ENCODE measurements at regions not wholly inside any gene's neighbourhood (a gene's known extent, or its start where the extent isn't known, plus 50 kb on each side); places are given as distances from the start of the nearest gene placed in this dataset.

DNA sequence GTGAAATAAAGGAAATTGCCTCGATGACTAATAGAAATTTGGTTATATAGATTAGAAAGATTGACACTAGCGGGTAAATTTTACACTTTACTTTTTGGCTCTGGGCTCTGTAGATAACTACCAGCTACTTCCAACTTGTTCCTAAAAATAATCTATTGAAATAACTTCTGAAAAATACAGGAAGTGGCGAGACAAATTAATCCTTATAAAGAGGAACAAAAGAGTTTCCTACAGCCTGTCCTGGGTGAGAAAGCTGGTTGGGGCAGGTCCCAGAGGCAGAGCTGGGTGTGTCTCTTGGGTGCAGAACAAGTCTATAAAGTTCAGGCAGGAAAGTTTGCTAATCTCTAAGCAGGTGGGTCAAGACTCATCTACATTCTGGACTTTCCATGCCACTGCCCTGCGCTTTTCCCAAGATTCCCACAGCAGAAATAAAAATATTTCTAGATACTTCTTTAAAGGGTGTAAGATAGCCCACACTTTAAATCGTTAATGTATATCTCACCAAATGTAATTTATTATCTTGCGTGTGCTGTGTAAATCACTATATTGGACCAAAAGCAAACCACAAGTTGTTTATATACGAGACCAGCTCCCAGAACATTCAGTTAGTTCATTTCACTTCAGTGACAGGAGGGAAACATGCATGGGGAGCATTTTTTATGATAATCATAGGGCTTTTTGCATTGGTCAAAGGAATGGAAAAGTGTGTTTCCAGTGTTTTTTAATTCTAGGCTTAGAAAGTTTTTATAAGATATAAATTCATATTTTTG is 70.1 kb upstream of the NRIP1 start:
- Histone ChIP-seq H3K36me3 (ENCODE audit: control insufficient read depth, insufficient read depth, low read length) (no peaks in the 10 kb centered on the region), H3K27me3 (ENCODE audit: control insufficient read depth, insufficient read depth, low read length) (no peaks in the 10 kb centered on the region), H3K4me3 (ENCODE audit: low read depth in 2 of 2, low read length in 2 of 2) (no peak overlapping the region), H3K27ac (ENCODE audit: low read length) (no peak overlapping the region), H3K9me3 (ENCODE audit: control insufficient read depth, insufficient read depth, low read depth, low read length) (no peaks in the 10 kb centered on the region), H3K4me1 (ENCODE audit: control insufficient read depth, insufficient read depth, low read length) (no peaks in the 10 kb centered on the region)
- ChIA-PET CTCF (no interaction called here), POLR2A (no interaction called here)
- ATAC-seq (no peak), DNase-seq (ENCODE audit: low read depth, low spot score) (no peak)
- intact Hi-C loops (cut with micrococcal nuclease; ENCODE audit: unreplicated experiment): no loop called here
- no peak for TF ChIP-seq TCF7L2 (IDR thresholded peaks at IDR 0.05; ENCODE audit: low read depth, low read length)
- TF ChIP-seq SIN3A (IDR thresholded peaks at IDR 0.05; ENCODE audit: borderline replicate concordance, insufficient read depth, low read depth, low read length): no peak
- TF ChIP-seq, protein P1, sequence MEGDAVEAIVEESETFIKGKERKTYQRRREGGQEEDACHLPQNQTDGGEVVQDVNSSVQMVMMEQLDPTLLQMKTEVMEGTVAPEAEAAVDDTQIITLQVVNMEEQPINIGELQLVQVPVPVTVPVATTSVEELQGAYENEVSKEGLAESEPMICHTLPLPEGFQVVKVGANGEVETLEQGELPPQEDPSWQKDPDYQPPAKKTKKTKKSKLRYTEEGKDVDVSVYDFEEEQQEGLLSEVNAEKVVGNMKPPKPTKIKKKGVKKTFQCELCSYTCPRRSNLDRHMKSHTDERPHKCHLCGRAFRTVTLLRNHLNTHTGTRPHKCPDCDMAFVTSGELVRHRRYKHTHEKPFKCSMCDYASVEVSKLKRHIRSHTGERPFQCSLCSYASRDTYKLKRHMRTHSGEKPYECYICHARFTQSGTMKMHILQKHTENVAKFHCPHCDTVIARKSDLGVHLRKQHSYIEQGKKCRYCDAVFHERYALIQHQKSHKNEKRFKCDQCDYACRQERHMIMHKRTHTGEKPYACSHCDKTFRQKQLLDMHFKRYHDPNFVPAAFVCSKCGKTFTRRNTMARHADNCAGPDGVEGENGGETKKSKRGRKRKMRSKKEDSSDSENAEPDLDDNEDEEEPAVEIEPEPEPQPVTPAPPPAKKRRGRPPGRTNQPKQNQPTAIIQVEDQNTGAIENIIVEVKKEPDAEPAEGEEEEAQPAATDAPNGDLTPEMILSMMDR (IDR thresholded peaks at IDR 0.05): no peak
- no peak for TF ChIP-seq POLR2AphosphoS5 (IDR thresholded peaks at IDR 0.05; ENCODE audit: low read depth, low read length)
- TF ChIP-seq, protein P2, sequence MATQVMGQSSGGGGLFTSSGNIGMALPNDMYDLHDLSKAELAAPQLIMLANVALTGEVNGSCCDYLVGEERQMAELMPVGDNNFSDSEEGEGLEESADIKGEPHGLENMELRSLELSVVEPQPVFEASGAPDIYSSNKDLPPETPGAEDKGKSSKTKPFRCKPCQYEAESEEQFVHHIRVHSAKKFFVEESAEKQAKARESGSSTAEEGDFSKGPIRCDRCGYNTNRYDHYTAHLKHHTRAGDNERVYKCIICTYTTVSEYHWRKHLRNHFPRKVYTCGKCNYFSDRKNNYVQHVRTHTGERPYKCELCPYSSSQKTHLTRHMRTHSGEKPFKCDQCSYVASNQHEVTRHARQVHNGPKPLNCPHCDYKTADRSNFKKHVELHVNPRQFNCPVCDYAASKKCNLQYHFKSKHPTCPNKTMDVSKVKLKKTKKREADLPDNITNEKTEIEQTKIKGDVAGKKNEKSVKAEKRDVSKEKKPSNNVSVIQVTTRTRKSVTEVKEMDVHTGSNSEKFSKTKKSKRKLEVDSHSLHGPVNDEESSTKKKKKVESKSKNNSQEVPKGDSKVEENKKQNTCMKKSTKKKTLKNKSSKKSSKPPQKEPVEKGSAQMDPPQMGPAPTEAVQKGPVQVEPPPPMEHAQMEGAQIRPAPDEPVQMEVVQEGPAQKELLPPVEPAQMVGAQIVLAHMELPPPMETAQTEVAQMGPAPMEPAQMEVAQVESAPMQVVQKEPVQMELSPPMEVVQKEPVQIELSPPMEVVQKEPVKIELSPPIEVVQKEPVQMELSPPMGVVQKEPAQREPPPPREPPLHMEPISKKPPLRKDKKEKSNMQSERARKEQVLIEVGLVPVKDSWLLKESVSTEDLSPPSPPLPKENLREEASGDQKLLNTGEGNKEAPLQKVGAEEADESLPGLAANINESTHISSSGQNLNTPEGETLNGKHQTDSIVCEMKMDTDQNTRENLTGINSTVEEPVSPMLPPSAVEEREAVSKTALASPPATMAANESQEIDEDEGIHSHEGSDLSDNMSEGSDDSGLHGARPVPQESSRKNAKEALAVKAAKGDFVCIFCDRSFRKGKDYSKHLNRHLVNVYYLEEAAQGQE (IDR thresholded peaks at IDR 0.05; ENCODE audit: insufficient read depth in 1 of 2, low read depth in 2 of 2, low read length in 1 of 2): no peak
- BruUV-seq (replicated peaks): no TSS peak
- in situ Hi-C loops (cut with HindIII; ENCODE audit: low pct_unique_long_range_greater_than_20kb, low sequenced_read_pairs): no loop called here

DNA sequence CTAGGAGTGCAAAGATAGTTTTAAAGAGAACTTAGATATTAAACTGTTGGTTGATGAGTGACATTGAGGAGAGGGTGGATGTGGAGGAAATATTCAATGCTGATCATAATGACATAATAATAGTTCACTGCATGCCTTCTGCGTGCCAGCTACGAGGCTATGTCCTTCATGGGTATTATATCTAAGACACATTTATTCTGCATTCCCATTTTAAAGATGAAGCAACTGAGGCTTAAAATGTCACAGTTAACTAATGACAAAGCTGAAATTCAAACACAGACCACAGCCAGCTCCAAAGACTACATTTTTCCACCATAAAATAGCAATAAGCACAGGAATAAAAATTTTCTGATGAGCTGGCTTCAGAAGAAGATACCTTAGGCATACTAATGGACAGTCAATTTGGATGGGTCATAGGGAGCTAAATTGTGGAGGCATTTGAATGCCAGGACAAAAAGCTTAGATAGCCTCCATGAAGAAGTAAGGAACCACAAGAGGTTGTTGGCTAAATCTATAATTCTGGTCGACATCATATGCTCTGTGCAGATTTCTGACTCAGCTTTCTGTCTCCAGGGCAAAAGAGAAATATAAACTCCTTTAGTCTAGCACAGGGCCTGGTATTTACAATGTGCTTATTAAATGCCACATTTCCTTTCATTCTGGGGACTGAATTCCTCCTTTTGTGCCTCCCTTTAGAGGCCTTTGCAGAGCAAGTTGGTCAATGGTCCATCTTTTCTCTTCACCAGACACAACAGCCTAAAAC is 71.2 kb upstream of the NRIP1 start:
- intact Hi-C loops (cut with micrococcal nuclease; ENCODE audit: unreplicated experiment): no loop called here
- in situ Hi-C loops (cut with HindIII; ENCODE audit: low pct_unique_long_range_greater_than_20kb, low sequenced_read_pairs): no loop called here
- H3K27ac ChIP-seq (ENCODE audit: low read length): no peak overlapping the region
- H3K4me1 ChIP-seq (ENCODE audit: control insufficient read depth, insufficient read depth, low read length): no peaks in the 10 kb centered on the region
- TF ChIP-seq, protein P1 (IDR thresholded peaks at IDR 0.05): no peak
- TF ChIP-seq POLR2AphosphoS5 (IDR thresholded peaks at IDR 0.05; ENCODE audit: low read depth, low read length) (no peak), SIN3A (IDR thresholded peaks at IDR 0.05; ENCODE audit: borderline replicate concordance, insufficient read depth, low read depth, low read length) (no peak), TCF7L2 (IDR thresholded peaks at IDR 0.05; ENCODE audit: low read depth, low read length) (no peak)
- TF ChIP-seq, protein P2 (IDR thresholded peaks at IDR 0.05; ENCODE audit: insufficient read depth in 1 of 2, low read depth in 2 of 2, low read length in 1 of 2): no peak
- ChIA-PET CTCF (no interaction called here), POLR2A (no interaction called here)
- no TSS peak for BruUV-seq (replicated peaks)
- DNase-seq (ENCODE audit: low read depth, low spot score) (no peak), ATAC-seq (no peak)
- H3K9me3 ChIP-seq (ENCODE audit: control insufficient read depth, insufficient read depth, low read depth, low read length): no peaks in the 10 kb centered on the region
- no peak overlapping the region for H3K4me3 ChIP-seq (ENCODE audit: low read depth in 2 of 2, low read length in 2 of 2)
- H3K36me3 ChIP-seq (ENCODE audit: control insufficient read depth, insufficient read depth, low read length): no peaks in the 10 kb centered on the region
- no peaks in the 10 kb centered on the region for H3K27me3 ChIP-seq (ENCODE audit: control insufficient read depth, insufficient read depth, low read length)

All from Panc1 (cell line).